GF-D8 (cell line): ENCODE measurements at regions not wholly inside any gene's neighbourhood (a gene's known extent, or its start where the extent isn't known, plus 50 kb on each side); places are given as distances from the start of the nearest gene placed in this dataset.
"Not testable (repeated sequence)": the region's sequence is repeated elsewhere in the genome, so short reads cannot be mapped to it uniquely, and the experiment has no call there.

Experiments
- DNase-seq: peaks from one replicate; lab custom pipeline; 2025; lab: John Stamatoyannopoulos, UW

DNA sequence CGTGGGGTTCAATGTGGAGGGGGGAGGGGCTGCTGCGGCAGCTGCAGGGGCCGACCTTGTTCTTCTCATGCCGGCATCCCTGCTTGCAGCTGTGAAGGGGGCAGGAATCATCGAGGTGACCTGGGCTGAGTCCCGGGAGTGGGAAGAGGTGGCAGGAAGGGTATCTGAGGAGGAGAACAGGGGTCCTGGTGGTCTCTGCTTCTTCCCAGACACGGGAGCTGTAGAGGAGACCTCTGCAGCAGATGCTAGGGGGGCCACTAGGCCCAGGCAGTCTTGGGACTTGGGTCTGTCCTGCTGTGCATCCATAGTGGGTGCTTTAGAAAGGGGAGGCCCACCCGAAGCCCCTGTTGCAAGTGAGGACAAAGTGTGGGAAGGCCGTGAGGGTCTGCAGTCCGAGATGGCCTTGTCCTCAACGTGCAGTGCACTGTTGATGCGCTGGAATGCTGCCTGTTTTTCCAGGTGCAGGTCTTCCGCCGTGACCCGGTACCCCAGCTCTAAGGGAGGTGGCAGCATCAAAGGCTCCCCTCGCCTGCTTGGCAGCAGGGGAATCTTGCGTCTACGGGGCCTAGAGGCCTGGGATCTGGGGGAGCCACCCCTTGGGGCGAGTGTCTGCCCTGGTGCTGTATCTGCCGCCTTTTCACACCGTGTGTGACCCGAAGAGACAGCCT lies 1370.0 kb downstream of the CDH12 start:
- DNase-seq = not testable (repeated sequence)

DNA sequence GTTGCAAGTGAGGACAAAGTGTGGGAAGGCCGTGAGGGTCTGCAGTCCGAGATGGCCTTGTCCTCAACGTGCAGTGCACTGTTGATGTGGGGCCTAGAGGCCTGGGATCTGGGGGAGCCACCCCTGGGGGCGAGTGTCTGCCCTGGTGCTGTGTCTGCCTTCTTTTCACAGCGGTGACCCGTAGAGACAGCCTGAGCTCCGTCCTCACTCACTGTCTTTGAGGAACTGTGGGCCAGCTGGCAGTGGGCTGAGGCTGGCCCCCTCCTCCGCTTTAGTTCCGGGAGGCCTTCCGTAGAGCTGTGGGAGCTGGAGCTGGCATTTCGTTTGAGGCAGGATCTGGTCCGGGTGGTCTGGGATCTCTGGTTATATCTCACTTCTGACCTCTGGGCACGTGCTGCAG lies 1370.6 kb downstream of the CDH12 start:
- DNase-seq = not testable (repeated sequence)

- not testable (repeated sequence) for DNase-seq
These were observed 1371.5 kb downstream of the CDH12 start for GRCh38 chr5:21481320-21482270.

GRCh38 chr5:21480054-21480453 lies 1373.1 kb downstream of the CDH12 start:
- DNase-seq = not testable (repeated sequence)

DNA sequence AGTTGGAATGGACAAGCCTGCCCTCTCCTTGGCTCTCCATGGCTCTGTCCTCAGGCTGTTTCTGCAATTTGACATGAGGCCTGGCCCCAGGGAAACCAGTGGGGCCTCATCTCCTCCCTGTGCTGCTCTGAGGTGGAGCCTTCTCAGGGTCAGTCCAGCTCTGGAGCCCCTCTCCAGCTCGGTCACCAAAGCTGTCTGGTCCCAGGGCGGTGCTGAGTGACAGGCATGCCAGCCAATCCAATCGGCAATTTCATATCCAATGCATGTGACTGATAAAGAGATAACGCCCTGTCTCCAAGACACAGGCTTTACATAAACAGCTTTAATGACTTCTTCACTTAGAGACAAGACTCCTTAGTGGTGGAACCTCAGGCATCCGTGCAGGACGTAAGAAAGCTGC lies 1379.2 kb downstream of the CDH12 start:
- not testable (repeated sequence) for DNase-seq

DNA sequence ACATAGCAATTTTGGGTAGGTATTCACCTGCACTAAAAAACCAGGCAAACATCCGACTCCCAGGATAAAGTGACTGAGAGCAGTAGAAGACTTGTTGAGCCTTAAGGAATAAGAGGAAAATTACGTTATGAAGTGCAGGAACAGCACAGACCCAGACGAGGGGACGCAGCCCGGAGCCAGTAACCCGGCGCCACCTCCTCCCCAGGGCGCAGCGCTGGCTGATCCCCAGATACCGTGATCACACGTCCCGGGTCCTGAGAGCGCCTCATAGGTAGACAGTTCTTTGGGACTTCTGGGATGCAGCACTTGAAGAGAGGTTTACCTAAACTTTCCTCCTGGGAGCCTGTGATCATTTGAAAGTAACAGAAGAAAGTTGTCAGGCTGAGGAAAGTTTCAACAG lies 1379.7 kb downstream of the CDH12 start:
- DNase-seq = not testable (repeated sequence)

DNA sequence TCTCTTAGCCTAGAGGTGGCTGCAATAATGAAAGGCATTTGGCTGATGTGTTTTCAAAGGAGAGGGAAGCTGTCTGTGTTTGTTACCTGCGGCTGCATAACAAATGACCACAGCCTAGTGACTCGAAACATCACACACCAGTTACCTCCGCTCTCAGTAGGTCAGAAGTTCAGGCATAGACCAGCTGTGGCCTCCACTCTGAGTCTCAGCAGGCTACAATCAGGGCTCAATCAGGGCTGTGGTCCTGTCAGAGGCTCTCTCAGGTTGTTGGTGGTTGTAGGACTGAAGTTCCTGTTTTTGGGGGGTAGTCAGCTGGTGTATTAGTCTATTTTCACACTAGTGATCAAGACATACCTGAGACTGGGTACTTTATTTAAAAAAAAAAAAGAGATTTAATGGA lies 1381.5 kb downstream of the CDH12 start:
- not testable (repeated sequence) for DNase-seq

DNA sequence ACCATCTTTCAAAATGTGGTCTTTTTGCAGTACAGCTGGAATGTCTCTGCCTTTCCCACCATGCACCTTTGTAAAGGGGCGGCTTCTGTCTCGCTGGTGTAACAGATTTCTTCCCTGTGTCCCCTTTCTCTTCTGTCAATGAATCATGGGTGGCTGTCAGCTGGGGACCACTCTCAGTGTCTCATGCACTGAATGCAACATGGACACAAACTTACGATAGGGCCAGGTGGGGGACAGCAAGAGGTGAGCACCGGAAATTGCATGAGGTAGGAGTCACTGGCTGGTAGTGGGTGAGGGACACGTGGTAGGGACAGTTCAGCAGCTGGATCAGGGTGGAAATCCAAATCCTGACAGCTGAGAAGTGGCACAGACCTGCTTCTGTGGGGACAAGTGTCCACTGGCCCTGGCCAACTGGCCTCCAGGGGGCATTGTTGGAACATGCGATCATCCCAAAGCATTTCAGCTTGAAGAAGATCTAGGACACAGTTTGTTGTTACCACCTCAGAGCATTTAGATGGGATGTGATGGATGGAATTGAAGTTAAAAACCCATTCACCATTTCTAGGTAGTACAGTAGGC lies 1383.5 kb downstream of the CDH12 start:
- not testable (repeated sequence) for DNase-seq

GRCh38 chr5:21467544-21467943 lies 1385.6 kb downstream of the CDH12 start:
- not testable (repeated sequence) for DNase-seq

DNA sequence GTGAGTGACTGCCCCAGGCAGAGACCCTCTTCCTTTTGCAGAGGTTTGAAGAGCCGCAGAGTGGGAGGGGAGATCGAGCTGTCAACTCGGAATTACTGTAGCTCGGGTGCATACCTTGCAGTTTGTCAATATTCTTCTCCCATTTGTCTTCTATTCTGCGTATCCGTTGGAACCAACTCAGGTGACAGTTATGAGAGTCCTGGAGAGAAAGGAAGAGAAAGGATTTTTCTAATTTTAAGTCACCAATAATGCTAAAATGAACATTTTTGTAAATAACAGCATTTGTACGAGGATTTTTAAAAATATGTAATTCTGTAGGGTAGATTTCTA lies 1393.4 kb downstream of the CDH12 start:
- DNase-seq = not testable (repeated sequence)

GRCh38 chr5:21452449-21452848 lies 1400.7 kb downstream of the CDH12 start:
- no peak for DNase-seq

GRCh38 chr5:21432646-21433045 lies 1420.5 kb downstream of the CDH12 start:
- no peak for DNase-seq

- no peak for DNase-seq
These were observed 1428.2 kb downstream of the CDH12 start for GRCh38 chr5:21424907-21425306.

- DNase-seq = no peak
These were observed 1431.4 kb upstream of the CDH18 start for GRCh38 chr5:21419383-21419782.

DNA sequence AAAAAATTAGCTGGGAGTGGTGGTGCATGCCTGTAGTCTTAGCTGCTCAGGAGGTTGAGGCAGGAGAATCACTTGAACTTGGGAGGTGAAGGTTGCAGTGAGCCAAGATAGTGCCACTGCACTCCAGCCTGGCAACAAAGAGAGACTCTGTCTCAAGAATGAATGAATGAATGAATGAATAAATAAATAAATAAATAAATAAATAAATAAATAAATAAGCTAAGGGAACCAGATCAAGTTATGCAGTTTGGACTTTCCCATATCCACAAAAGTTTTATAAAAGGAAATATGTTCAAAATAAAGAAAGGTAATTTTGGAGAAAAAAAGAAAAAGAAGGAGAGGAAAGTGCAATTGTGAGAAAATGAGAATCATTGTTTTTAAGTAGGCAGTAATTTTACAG lies 1414.1 kb upstream of the CDH18 start:
- not testable (repeated sequence) for DNase-seq

GRCh38 chr5:21398511-21398910 lies 1410.5 kb upstream of the CDH18 start:
- DNase-seq = no peak

DNA sequence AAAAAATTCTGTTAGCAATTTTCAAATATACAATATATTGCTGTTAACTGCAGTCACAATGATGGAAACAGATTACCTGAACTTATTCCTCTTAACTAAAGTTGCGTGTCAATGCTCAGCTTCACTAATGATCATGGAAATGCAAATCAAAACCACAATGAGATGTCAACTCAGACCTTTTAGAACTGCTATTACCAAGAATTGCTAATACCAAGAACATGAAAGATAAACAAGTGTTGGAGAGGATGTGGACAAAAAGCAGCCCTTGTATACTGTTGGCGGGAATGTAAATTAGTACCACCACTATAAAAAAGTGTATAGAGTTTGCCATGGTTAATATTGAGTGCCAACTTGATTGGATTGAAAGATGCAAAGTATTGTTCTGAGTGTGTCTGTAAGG lies 1409.7 kb upstream of the CDH18 start:
- no peak for DNase-seq

- no peak for DNase-seq
These were observed 1403.5 kb upstream of the CDH18 start for GRCh38 chr5:21391506-21391905.

DNA sequence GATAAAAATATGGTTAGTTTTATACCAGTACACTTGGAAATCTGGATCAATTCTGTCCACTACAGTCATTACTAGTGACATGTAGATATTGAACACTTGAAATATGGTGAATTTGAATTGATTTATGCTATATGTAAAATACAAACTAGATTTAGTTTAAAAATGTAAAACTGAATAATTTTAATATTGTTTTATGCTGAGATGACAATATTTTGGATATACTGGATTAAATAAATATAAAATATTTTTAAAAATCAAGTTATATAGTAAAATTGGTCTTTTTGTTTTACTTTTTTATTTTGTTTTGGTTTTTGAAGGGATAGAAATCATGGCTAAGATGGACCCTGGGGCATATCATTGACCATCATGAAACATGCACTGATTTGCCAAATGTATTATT lies 1372.8 kb upstream of the CDH18 start:
- DNase-seq = not testable (repeated sequence)

- not testable (repeated sequence) for DNase-seq
These were observed 1353.9 kb upstream of the CDH18 start for GRCh38 chr5:21341948-21342261.

- DNase-seq = not testable (repeated sequence)
These were observed 1353.4 kb upstream of the CDH18 start for GRCh38 chr5:21341203-21341947.

- not testable (repeated sequence) for DNase-seq
These were observed 1352.2 kb upstream of the CDH18 start for GRCh38 chr5:21340233-21340632.
